Uterus (tissue), 2 donors: ENCODE measurements at regions not wholly inside any gene's neighbourhood (a gene's known extent, or its start where the extent isn't known, plus 50 kb on each side); places are given as distances from the start of the nearest gene placed in this dataset.

Experiments used
- POLR2A ChIP-seq, 2 donors: fragments of 450-650 bp; IDR thresholded peaks; one replicate each; pipeline ENCODE4 v1.6.1; 2016; ENCODE audit warnings: antibody characterized with exemption in 2 of 2, mild to moderate bottlenecking in 1 of 2, moderate library complexity in 1 of 2
- TF ChIP-seq, protein P1 (sequence below), 4 experiments: fragments of 200-600 bp in 2 of 4; fragments of 450-650 bp in 2 of 4; sonication (generic) in 2 of 4; IDR thresholded peaks; one replicate each; pipeline ENCODE4 v1.5.1; 2016 to 2019; ENCODE audit warnings: antibody characterized with exemption in 4 of 4, mild to moderate bottlenecking in 2 of 4, moderate library complexity in 1 of 4

DNA sequence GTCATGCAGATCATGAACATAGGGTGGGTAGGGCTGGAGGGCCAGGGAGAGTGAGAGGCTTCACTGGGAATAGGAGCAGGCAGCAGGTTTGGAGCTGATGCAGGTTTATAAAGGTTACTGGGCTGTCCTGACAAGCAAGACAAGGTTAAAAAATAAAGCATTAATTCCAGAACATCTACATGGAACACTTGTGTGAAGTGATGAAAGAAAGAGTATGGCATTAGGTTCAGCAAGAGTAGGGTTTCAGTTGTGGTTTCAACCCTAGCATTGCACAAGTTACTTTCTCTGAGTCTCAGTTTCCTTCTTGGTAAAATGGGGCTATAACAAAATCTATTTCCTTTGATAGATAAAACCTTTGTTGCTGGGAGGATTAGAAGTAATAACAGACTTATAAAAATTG is 114.6 kb upstream of the SESN3 start:
- TF ChIP-seq, protein P1, sequence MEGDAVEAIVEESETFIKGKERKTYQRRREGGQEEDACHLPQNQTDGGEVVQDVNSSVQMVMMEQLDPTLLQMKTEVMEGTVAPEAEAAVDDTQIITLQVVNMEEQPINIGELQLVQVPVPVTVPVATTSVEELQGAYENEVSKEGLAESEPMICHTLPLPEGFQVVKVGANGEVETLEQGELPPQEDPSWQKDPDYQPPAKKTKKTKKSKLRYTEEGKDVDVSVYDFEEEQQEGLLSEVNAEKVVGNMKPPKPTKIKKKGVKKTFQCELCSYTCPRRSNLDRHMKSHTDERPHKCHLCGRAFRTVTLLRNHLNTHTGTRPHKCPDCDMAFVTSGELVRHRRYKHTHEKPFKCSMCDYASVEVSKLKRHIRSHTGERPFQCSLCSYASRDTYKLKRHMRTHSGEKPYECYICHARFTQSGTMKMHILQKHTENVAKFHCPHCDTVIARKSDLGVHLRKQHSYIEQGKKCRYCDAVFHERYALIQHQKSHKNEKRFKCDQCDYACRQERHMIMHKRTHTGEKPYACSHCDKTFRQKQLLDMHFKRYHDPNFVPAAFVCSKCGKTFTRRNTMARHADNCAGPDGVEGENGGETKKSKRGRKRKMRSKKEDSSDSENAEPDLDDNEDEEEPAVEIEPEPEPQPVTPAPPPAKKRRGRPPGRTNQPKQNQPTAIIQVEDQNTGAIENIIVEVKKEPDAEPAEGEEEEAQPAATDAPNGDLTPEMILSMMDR (IDR thresholded peaks at IDR 0.05) = no peak
- TF ChIP-seq POLR2A (IDR thresholded peaks at IDR 0.05) = no peak
